Mucosa of descending colon (tissue), 3 donors: ENCODE measurements at regions not wholly inside any gene's neighbourhood (a gene's known extent, or its start where the extent isn't known, plus 50 kb on each side); places are given as distances from the start of the nearest gene placed in this dataset.
"Not testable (repeated sequence)": the region's sequence is repeated elsewhere in the genome, so short reads cannot be mapped to it uniquely, and the experiment has no call there.

Source experiments
- ATAC-seq: fragments of 200-7000 bp; cut with Tn5 transposase; one replicate; pipeline ENCODE4 v1.9.1; 2020; ENCODE audit warnings: mild to moderate bottlenecking, moderate library complexity
- DNase-seq, 3 donors: peaks; one replicate each; pipeline ENCODE4 v3.0.0-alpha.2; 2020
- H3K36me3 ChIP-seq: fragments of 200-600 bp; one replicate; pipeline ENCODE4 v1.8.0; 2021; ENCODE audit warnings: low read depth, mild to moderate bottlenecking
- H3K4me1 ChIP-seq: fragments of 200-600 bp; one replicate; pipeline ENCODE4 v1.8.0; 2021; ENCODE audit warnings: low read depth, mild to moderate bottlenecking
- H3K4me3 ChIP-seq: fragments of 200-600 bp; one replicate; pipeline ENCODE4 v1.8.0; 2021; ENCODE audit warnings: mild to moderate bottlenecking
- H3K9me3 ChIP-seq: fragments of 200-600 bp; one replicate; pipeline ENCODE4 v1.8.0; 2021; ENCODE audit warnings: mild to moderate bottlenecking
- intact Hi-C, 2 donors: fragments of 100-400 bp; cut with DNase I in 1 of 2; cut with micrococcal nuclease in 1 of 2; formaldehyde crosslinking; loops; one replicate each; pipeline versions ENCODE4 v1.11.0 to v1.11.1; 2022; cut with DNase I, micrococcal nuclease
- TF ChIP-seq, protein P1 (sequence below): fragments of 200-600 bp; IDR thresholded peaks from one replicate; pipeline ENCODE4 v1.8.0; 2022; ENCODE audit warnings: antibody characterized with exemption, mild to moderate bottlenecking
- donor health status: DM: no; HTN: no; CAD: no; lungs with moderate emphysema.
- donor health status: DM: no; HTN: no; CAD: no.
- donor health status: DM: no; HTN: yes; CAD: no.

DNA sequence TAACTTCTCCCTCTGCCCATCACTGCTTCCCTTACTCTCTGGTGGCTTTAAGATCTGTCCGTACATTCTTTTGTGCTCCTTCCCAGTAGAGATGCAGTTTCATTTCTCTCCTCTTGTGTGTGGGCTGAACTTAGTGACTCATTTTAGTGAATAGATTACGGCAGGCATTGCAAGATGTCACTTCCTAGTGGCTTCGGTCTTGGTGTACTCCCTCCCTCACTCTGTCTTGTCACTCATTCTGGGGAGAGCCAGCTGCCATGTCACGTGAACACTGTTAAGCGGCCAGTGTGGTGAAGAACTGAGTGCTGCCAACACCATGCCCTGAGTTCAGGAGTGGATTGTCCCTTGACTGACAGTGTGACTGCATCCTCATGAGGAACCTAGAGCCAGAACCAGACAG, 115.9 kb downstream of the OTOR start:
- no peak for DNase-seq
- no peaks in the 10 kb centered on the region for H3K9me3 ChIP-seq
- intact Hi-C loops: no loop called here
- no peaks in the 10 kb centered on the region for H3K36me3 ChIP-seq
- TF ChIP-seq, protein P1, sequence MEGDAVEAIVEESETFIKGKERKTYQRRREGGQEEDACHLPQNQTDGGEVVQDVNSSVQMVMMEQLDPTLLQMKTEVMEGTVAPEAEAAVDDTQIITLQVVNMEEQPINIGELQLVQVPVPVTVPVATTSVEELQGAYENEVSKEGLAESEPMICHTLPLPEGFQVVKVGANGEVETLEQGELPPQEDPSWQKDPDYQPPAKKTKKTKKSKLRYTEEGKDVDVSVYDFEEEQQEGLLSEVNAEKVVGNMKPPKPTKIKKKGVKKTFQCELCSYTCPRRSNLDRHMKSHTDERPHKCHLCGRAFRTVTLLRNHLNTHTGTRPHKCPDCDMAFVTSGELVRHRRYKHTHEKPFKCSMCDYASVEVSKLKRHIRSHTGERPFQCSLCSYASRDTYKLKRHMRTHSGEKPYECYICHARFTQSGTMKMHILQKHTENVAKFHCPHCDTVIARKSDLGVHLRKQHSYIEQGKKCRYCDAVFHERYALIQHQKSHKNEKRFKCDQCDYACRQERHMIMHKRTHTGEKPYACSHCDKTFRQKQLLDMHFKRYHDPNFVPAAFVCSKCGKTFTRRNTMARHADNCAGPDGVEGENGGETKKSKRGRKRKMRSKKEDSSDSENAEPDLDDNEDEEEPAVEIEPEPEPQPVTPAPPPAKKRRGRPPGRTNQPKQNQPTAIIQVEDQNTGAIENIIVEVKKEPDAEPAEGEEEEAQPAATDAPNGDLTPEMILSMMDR: no peak
- no peak for ATAC-seq
- H3K4me3 ChIP-seq: no peak overlapping the region
- no peaks in the 10 kb centered on the region for H3K4me1 ChIP-seq

DNA sequence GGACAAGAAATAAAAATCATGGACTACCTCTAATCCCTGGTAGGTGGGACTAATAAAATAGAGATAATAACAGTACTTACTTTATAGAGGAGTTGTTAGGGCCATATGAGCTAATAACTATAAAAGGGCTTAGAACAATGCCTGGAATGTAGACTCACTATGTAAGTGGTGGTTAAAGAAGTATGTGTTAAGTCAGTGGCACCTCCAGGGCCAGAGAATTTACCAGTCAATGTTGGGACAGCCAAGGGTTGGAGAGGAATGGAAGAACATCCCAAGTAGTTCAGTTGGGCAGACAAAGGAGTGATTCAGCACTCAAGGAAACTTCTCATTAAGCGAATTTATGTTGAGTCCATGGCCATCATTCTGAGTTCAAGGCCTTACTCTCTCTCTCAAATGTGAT, 116.8 kb downstream of the OTOR start:
- no peak overlapping the region for H3K4me3 ChIP-seq
- no peak for ATAC-seq
- no peaks in the 10 kb centered on the region for H3K9me3 ChIP-seq
- H3K4me1 ChIP-seq: no peaks in the 10 kb centered on the region
- intact Hi-C loops: no loop called here
- H3K36me3 ChIP-seq: no peaks in the 10 kb centered on the region
- no peak for DNase-seq
- TF ChIP-seq, protein P1: no peak

DNA sequence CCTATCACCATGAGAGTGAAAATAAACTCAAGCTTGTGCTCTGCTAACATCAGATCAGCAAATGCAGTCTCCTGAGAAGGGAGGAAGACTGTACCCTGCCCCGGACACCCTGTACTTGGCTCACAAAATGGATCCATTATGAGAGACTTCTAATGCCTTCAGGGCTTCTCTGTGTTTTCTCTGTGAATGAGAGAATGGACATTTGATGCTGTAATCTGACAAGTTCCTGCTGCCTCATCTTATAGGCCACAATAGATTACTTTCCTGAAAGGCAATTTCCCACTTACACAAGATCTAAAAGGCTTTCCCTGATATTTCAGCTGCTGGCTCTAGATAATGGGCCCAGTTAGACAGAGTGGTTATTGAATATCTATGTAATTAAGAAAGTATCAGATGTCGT, 117.2 kb downstream of the OTOR start:
- intact Hi-C loops: no loop called here
- H3K36me3 ChIP-seq: no peaks in the 10 kb centered on the region
- H3K4me3 ChIP-seq: no peak overlapping the region
- no peak for ATAC-seq
- TF ChIP-seq, protein P1: no peak
- no peaks in the 10 kb centered on the region for H3K9me3 ChIP-seq
- no peaks in the 10 kb centered on the region for H3K4me1 ChIP-seq
- no peak for DNase-seq

DNA sequence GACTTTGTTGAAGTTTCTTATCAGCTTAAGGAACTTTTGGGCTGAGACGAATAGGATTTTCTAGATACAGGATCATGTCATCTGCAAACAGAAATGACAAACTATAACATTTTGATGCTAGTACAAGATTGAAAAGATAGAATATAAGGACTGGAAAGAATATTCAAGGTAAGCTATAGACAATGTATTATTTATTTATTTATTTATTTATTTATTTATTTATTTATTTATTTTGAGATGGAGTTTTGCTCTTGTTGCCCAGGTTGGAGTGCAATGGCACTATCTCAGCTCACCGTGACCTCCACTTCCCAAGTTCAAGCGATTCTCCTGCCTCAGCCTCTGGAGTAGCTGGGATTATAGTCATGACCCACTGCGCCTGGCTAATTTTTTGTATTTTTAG, 125.0 kb downstream of the OTOR start:
- H3K36me3 ChIP-seq, intact Hi-C loops, H3K9me3 ChIP-seq, ATAC-seq, H3K4me1 ChIP-seq, DNase-seq, H3K4me3 ChIP-seq: not testable (repeated sequence)

DNA sequence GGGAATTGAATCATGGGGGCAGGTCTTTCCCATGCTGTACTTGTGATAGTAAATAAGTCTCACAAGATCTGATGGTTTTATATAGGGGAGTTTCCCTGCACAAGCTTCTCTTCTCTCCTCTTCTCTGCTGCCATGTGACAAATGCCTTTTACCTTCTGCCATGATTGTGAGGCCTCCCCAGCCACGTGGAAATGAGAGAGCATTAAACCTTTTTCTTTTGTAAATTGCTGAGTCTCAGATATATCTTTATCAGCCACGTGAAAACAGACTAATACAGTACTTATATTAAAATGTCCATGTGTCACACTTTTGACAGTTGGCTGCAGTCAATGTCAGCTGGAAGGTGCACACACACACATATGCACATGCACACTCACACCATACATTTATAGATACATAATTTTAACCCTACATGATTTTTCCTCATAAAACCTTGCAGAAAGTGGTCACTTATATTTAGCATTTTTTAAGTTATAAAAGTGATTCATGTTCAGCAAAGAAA, 128.9 kb downstream of the OTOR start:
- DNase-seq: no peak

DNA sequence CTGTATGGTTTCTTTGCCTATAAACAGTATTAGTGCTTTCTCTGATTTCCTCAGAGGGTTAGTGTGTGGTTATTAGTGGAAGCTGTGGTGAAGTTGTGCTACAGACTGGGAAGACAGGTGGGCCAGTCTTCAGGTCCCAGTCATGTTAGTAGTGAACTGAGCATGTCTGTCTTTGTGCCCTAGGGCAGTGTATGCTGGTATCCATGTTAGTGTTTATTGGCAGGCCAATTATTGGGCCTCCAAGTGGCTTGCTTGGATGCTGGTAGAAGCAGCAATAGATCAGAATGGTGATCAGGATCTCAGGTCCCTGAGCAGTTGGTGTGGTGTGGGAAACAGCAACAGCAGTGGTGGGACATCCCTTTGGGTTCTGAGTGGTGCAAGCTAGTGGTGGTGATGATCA, 137.6 kb downstream of the OTOR start:
- DNase-seq (no peak), ATAC-seq (no peak)
- H3K4me1 ChIP-seq: no peaks in the 10 kb centered on the region
- no peak overlapping the region for H3K4me3 ChIP-seq
- intact Hi-C loops: no loop called here
- no peaks in the 10 kb centered on the region for H3K9me3 ChIP-seq
- TF ChIP-seq, protein P1: no peak
- no peaks in the 10 kb centered on the region for H3K36me3 ChIP-seq

More for the DNA sequence above, 128.9 kb downstream of the OTOR start:
- intact Hi-C loops: no loop called here
- Histone ChIP-seq H3K4me1 (no peaks in the 10 kb centered on the region), H3K36me3 (no peaks in the 10 kb centered on the region), H3K4me3 (no peak overlapping the region), H3K9me3 (no peaks in the 10 kb centered on the region)
- no peak for ATAC-seq
- TF ChIP-seq, protein P1: no peak
